ENCODE measurements at regions not wholly inside any gene's neighbourhood (a gene's known extent, or its start where the extent isn't known, plus 50 kb on each side); places are given as distances from the start of the nearest gene placed in this dataset.

DNA sequence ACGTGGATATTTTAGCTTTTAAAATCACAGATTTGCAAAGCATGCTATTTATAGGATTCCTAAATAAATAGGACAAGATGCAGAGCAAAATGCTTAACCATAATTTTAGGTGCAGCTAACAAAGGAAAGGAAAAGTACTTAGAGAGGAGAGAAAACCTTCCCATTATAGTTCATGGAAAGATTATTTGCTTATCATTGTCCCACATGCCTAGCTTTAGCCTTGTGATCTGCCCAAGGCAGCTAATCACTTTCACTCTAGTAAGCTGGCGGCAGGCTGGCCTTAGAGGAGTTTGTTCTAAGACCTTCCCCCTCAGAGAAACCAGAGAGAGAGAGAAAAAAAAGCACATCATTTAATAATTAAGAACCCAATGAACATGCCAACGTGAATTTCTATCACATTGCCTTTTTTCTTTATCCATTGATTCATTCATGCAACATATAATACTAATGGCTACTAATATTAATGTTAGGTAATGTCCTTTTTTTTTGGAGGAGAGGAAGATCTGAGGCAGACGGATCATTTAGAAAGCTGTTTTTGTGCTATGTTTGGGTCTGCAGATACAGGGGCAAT, 274.6 kb downstream of the ARL4A start:
- DNase-seq (ENCODE audit: low spot score), result no peak
- H3K36me3 ChIP-seq (ENCODE audit: control insufficient read depth in 4 of 4, insufficient read depth in 3 of 4, low read depth in 1 of 4, low read length in 3 of 4), result no peaks in the 10 kb centered on the region
- H3K9me3 ChIP-seq (ENCODE audit: control insufficient read depth in 4 of 4, low read length in 3 of 4), result no peaks in the 10 kb centered on the region
- no peaks in the 10 kb centered on the region for H3K4me1 ChIP-seq (ENCODE audit: control insufficient read depth in 4 of 4, insufficient read depth in 4 of 4, low read length in 3 of 4)
- TF ChIP-seq NR2F2 (IDR thresholded peaks at IDR 0.05), result no peak
- H3K4me3 ChIP-seq (ENCODE audit: low read depth in 1 of 3, low read length in 3 of 3), result no peak overlapping the region
- no peaks in the 10 kb centered on the region for H3K27me3 ChIP-seq (ENCODE audit: control insufficient read depth in 4 of 4, insufficient read depth in 4 of 4, low read length in 3 of 4)
- H3K27ac ChIP-seq (ENCODE audit: low read depth in 1 of 2, low read length in 2 of 2), result no peak overlapping the region
- 85% methylated on average over 4 of the region's 4 CpGs for WGBS
- H3K9ac ChIP-seq (ENCODE audit: low read depth in 1 of 2, low read length in 2 of 2), result no peak overlapping the region

DNA sequence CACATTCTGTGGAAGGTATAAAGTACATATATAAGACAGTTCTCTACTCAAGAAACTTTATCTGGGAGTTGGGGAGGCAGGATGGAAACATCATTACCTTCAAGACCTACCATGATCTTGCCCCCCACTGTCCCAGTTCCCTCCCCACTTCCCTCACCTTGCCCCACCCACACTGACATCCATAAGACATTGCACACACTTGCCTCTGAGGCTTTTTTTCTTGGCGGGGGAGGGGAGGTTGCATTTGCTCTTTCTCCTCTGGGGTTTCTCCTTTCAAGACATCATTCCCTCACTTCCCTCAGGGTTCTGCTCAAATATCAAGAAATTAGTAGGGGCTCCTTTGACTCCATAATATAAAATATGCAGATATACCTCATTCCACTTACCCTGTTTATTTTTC, 276.0 kb downstream of the ARL4A start:
- Histone ChIP-seq H3K9me3 (ENCODE audit: control insufficient read depth in 4 of 4, low read length in 3 of 4) (no peaks in the 10 kb centered on the region), H3K27me3 (ENCODE audit: control insufficient read depth in 4 of 4, insufficient read depth in 4 of 4, low read length in 3 of 4) (no peaks in the 10 kb centered on the region), H3K4me1 (ENCODE audit: control insufficient read depth in 4 of 4, insufficient read depth in 4 of 4, low read length in 3 of 4) (peaks cover 0 to 3% (median 0%) of the 10 kb centered on the region in 4 donors), H3K9ac (ENCODE audit: low read depth in 1 of 2, low read length in 2 of 2) (no peak overlapping the region), H3K4me3 (ENCODE audit: low read depth in 1 of 3, low read length in 3 of 3) (no peak overlapping the region), H3K27ac (ENCODE audit: low read depth in 1 of 2, low read length in 2 of 2) (no peak overlapping the region), H3K36me3 (ENCODE audit: control insufficient read depth in 4 of 4, insufficient read depth in 3 of 4, low read depth in 1 of 4, low read length in 3 of 4) (no peaks in the 10 kb centered on the region)
- no peak for DNase-seq (ENCODE audit: low spot score)
- TF ChIP-seq GABPA (IDR thresholded peaks at IDR 0.05 in 1 of 2, conservative IDR thresholded peaks at IDR 0.05 in 1 of 2) (no peak), YY1 (IDR thresholded peaks at IDR 0.05) (no peak), TAF1 (conservative IDR thresholded peaks at IDR 0.05) (no peak), NR2F2 (IDR thresholded peaks at IDR 0.05) (no peak), EGR1 (IDR thresholded peaks at IDR 0.05; ENCODE audit: low read depth in 2 of 2) (no peak), FOXA2 (IDR thresholded peaks at IDR 0.05) (no peak), JUND (IDR thresholded peaks at IDR 0.05) (no peak), HNF4G (IDR thresholded peaks at IDR 0.05) (no peak), SP1 (IDR thresholded peaks at IDR 0.05) (no peak), HNF4A (conservative IDR thresholded peaks at IDR 0.05) (no peak), FOXA1 (IDR thresholded peaks at IDR 0.05) (no peak), RXRA (IDR thresholded peaks at IDR 0.05) (no peak), RAD21 (IDR thresholded peaks at IDR 0.05) (no peak)
- TF ChIP-seq, protein P1, sequence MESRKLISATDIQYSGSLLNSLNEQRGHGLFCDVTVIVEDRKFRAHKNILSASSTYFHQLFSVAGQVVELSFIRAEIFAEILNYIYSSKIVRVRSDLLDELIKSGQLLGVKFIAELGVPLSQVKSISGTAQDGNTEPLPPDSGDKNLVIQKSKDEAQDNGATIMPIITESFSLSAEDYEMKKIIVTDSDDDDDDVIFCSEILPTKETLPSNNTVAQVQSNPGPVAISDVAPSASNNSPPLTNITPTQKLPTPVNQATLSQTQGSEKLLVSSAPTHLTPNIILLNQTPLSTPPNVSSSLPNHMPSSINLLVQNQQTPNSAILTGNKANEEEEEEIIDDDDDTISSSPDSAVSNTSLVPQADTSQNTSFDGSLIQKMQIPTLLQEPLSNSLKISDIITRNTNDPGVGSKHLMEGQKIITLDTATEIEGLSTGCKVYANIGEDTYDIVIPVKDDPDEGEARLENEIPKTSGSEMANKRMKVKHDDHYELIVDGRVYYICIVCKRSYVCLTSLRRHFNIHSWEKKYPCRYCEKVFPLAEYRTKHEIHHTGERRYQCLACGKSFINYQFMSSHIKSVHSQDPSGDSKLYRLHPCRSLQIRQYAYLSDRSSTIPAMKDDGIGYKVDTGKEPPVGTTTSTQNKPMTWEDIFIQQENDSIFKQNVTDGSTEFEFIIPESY (IDR thresholded peaks at IDR 0.05), result no peak
- TF ChIP-seq, protein P2, sequence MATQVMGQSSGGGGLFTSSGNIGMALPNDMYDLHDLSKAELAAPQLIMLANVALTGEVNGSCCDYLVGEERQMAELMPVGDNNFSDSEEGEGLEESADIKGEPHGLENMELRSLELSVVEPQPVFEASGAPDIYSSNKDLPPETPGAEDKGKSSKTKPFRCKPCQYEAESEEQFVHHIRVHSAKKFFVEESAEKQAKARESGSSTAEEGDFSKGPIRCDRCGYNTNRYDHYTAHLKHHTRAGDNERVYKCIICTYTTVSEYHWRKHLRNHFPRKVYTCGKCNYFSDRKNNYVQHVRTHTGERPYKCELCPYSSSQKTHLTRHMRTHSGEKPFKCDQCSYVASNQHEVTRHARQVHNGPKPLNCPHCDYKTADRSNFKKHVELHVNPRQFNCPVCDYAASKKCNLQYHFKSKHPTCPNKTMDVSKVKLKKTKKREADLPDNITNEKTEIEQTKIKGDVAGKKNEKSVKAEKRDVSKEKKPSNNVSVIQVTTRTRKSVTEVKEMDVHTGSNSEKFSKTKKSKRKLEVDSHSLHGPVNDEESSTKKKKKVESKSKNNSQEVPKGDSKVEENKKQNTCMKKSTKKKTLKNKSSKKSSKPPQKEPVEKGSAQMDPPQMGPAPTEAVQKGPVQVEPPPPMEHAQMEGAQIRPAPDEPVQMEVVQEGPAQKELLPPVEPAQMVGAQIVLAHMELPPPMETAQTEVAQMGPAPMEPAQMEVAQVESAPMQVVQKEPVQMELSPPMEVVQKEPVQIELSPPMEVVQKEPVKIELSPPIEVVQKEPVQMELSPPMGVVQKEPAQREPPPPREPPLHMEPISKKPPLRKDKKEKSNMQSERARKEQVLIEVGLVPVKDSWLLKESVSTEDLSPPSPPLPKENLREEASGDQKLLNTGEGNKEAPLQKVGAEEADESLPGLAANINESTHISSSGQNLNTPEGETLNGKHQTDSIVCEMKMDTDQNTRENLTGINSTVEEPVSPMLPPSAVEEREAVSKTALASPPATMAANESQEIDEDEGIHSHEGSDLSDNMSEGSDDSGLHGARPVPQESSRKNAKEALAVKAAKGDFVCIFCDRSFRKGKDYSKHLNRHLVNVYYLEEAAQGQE (IDR thresholded peaks at IDR 0.05), result no peak
- TF ChIP-seq, protein P3, sequence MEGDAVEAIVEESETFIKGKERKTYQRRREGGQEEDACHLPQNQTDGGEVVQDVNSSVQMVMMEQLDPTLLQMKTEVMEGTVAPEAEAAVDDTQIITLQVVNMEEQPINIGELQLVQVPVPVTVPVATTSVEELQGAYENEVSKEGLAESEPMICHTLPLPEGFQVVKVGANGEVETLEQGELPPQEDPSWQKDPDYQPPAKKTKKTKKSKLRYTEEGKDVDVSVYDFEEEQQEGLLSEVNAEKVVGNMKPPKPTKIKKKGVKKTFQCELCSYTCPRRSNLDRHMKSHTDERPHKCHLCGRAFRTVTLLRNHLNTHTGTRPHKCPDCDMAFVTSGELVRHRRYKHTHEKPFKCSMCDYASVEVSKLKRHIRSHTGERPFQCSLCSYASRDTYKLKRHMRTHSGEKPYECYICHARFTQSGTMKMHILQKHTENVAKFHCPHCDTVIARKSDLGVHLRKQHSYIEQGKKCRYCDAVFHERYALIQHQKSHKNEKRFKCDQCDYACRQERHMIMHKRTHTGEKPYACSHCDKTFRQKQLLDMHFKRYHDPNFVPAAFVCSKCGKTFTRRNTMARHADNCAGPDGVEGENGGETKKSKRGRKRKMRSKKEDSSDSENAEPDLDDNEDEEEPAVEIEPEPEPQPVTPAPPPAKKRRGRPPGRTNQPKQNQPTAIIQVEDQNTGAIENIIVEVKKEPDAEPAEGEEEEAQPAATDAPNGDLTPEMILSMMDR (IDR thresholded peaks at IDR 0.05; ENCODE audit: low read depth, low read length, missing input control), result no peak
- TF ChIP-seq, protein P4, sequence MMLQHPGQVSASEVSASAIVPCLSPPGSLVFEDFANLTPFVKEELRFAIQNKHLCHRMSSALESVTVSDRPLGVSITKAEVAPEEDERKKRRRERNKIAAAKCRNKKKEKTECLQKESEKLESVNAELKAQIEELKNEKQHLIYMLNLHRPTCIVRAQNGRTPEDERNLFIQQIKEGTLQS (IDR thresholded peaks at IDR 0.05), result no peak
- TF ChIP-seq, protein P5, sequence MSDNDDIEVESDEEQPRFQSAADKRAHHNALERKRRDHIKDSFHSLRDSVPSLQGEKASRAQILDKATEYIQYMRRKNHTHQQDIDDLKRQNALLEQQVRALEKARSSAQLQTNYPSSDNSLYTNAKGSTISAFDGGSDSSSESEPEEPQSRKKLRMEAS (IDR thresholded peaks at IDR 0.05), result no peak
- WGBS, result 94% methylated on average over 1 of the region's 1 CpG

Data from liver (tissue), 8 donors.